IMR-90 (cell line): ENCODE measurements at regions not wholly inside any gene's neighbourhood (a gene's known extent, or its start where the extent isn't known, plus 50 kb on each side); places are given as distances from the start of the nearest gene placed in this dataset.

Experiments
- ATAC-seq: fragments of 200-7000 bp; cut with Tn5 transposase; 2 replicates; pipeline ENCODE4 v1.9.1; 2020; ENCODE audit warnings: low read depth, mild to moderate bottlenecking, moderate library complexity
- BruUV-seq: library from RNA; stranded (reverse); fragments of 400-500 nt; replicated peaks from 2 replicates; lab custom pipeline; 2021; lab: Mats Ljungman, UMichigan
- CTCF ChIA-PET: fragments of 300-600 bp; formaldehyde crosslinking; extraction: SDS; loops from one replicate; lab custom pipeline; 2021; ENCODE audit warnings: antibody characterized with exemption; lab: Yijun Ruan, JAX
- POLR2A ChIA-PET: fragments of 300-600 bp; sonication (Branson Sonifier 250); formaldehyde crosslinking; loops from one replicate; lab custom pipeline; 2022; ENCODE audit warnings: antibody characterized with exemption; ENCODE audit not compliant: unreplicated experiment; lab: Charles Lee
- DNase-seq: peaks from one replicate; pipeline ENCODE4 v3.0.0; 2013
- H2AFZ ChIP-seq: replicated peaks from 2 replicates; pipeline ENCODE3; 2013; ENCODE audit warnings: low read length, mild to moderate bottlenecking; ENCODE audit not compliant: poor library complexity
- H2AK5ac ChIP-seq: 2 replicates; pipeline ENCODE4 v1.6.1; 2013; ENCODE audit warnings: low read depth, low read length, inconsistent platforms
- H2AK9ac ChIP-seq: replicated peaks from 2 replicates; pipeline ENCODE3; 2013; ENCODE audit warnings: mild to moderate bottlenecking, low read depth, low read length, moderate library complexity; ENCODE audit not compliant: poor library complexity
- H2BK120ac ChIP-seq: 2 replicates; pipeline ENCODE4 v1.6.1; 2013; ENCODE audit warnings: low read depth, low read length, inconsistent platforms
- H2BK15ac ChIP-seq: 3 replicates; pipeline ENCODE4 v1.6.1; 2013; ENCODE audit warnings: low read depth, low read length, inconsistent platforms
- H2BK20ac ChIP-seq: 2 replicates; pipeline ENCODE4 v1.6.1; 2013; ENCODE audit warnings: low read depth, mild to moderate bottlenecking, inconsistent platforms, low read length, moderate library complexity
- H2BK5ac ChIP-seq: 2 replicates; pipeline ENCODE4 v1.6.1; 2013; ENCODE audit warnings: mild to moderate bottlenecking, low read depth, low read length, inconsistent platforms; ENCODE audit not compliant: poor library complexity, severe bottlenecking
- H3K14ac ChIP-seq: replicated peaks from 2 replicates; pipeline ENCODE4 v1.6.1; 2013; ENCODE audit warnings: low read depth, low read length, inconsistent platforms
- H3K18ac ChIP-seq: 2 replicates; pipeline ENCODE4 v1.6.1; 2013; ENCODE audit warnings: low read depth, low read length, control low read depth
- H3K23ac ChIP-seq: 2 replicates; pipeline ENCODE4 v1.6.1; 2013; ENCODE audit warnings: low read depth, low read length, inconsistent platforms
- H3K27ac ChIP-seq: 2 replicates; pipeline ENCODE4 v1.5.1; 2013; ENCODE audit warnings: mild to moderate bottlenecking, control low read depth, low read length; ENCODE audit not compliant: insufficient read depth
- H3K27me3 ChIP-seq: 2 replicates; pipeline ENCODE4 v1.6.1; 2013; ENCODE audit warnings: low read length; ENCODE audit not compliant: control insufficient read depth, insufficient read depth
- H3K36me3 ChIP-seq: 2 replicates; pipeline ENCODE4 v1.6.1; 2013; ENCODE audit warnings: low read length, mixed read lengths; ENCODE audit not compliant: control insufficient read depth, insufficient read depth
- H3K4ac ChIP-seq: 2 replicates; pipeline ENCODE4 v1.6.1; 2013; ENCODE audit warnings: low read depth, low read length, inconsistent platforms
- H3K4me1 ChIP-seq: 2 replicates; pipeline ENCODE4 v1.6.1; 2013; ENCODE audit warnings: low read length, mixed read lengths; ENCODE audit not compliant: control insufficient read depth, insufficient read depth
- H3K4me2 ChIP-seq: 2 replicates; pipeline ENCODE4 v1.6.1; 2013; ENCODE audit warnings: low read depth, mild to moderate bottlenecking, control low read depth, low read length, moderate library complexity
- H3K4me3 ChIP-seq: 2 replicates; pipeline ENCODE4 v1.5.1; 2013; ENCODE audit warnings: low read depth, mild to moderate bottlenecking, control low read depth, low read length, moderate library complexity; ENCODE audit not compliant: insufficient read depth
- H3K56ac ChIP-seq: 2 replicates; pipeline ENCODE4 v1.6.1; 2013; ENCODE audit warnings: low read length, inconsistent platforms; ENCODE audit not compliant: insufficient read depth; ENCODE audit errors: extremely low read depth
- H3K79me1 ChIP-seq, 2 experiments: 2 replicates each; pipeline ENCODE4 v1.6.1; 2013; ENCODE audit warnings: low read length in 2 of 2, inconsistent platforms in 1 of 2, low read depth in 1 of 2
- H3K9ac ChIP-seq: 2 replicates; pipeline ENCODE4 v1.6.1; 2013; ENCODE audit warnings: low read depth, low read length, control low read depth
- H3K9me1 ChIP-seq: 2 replicates; pipeline ENCODE4 v1.6.1; 2013; ENCODE audit warnings: low read length, inconsistent platforms; ENCODE audit not compliant: insufficient read depth
- H3K9me3 ChIP-seq: 2 replicates; pipeline ENCODE4 v1.6.1; 2013; ENCODE audit warnings: low read length; ENCODE audit not compliant: control insufficient read depth, insufficient read depth
- H4K20me1 ChIP-seq: 2 replicates; pipeline ENCODE4 v1.6.1; 2013; ENCODE audit warnings: low read length, inconsistent platforms; ENCODE audit not compliant: insufficient read depth
- H4K5ac ChIP-seq: 2 replicates; pipeline ENCODE4 v1.6.1; 2013; ENCODE audit warnings: mild to moderate bottlenecking, low read depth, low read length, control low read depth
- H4K8ac ChIP-seq, 2 experiments: 2 replicates each; pipeline ENCODE4 v1.6.1; 2013; ENCODE audit warnings: low read depth in 2 of 2, low read length in 2 of 2, control low read depth in 1 of 2, inconsistent platforms in 1 of 2
- H4K91ac ChIP-seq: 2 replicates; pipeline ENCODE4 v1.6.1; 2013; ENCODE audit warnings: low read depth, low read length, inconsistent platforms; ENCODE audit not compliant: insufficient read depth
- POLR2A ChIP-seq: IDR thresholded peaks from 2 replicates; pipeline ENCODE4 v1.6.1; 2012; ENCODE audit warnings: mild to moderate bottlenecking, low read depth, low read length
- WGBS, 2 experiments: methylation state at CpG; one replicate each; pipeline versions ENCODE4 v1.1.5 to v1.1.7; 2013; ENCODE audit warnings: missing lambda C conversion rate in 2 of 2; ENCODE audit not compliant: insufficient read length in 1 of 2; ENCODE audit errors: extremely low coverage in 2 of 2; 5-methylcytosine and 5-hydroxymethylcytosine counted together
- dilution Hi-C: fragments of 300-500 bp; cut with HindIII; formaldehyde crosslinking; loops from one replicate; pipeline ENCODE4 v1.14.3; 2018; ENCODE audit warnings: low sequenced_read_pairs; ENCODE audit not compliant: unreplicated experiment
- in situ Hi-C: fragments of 300-500 bp; cut with MboI; formaldehyde crosslinking; loops from 3 replicates; pipeline ENCODE4 v1.14.3; 2019; ENCODE audit warnings: low sequenced_read_pairs, inconsistent platforms, mixed read lengths
- intact Hi-C: fragments of 100-400 bp; cut with micrococcal nuclease; formaldehyde crosslinking; loops from 2 replicates; pipeline ENCODE4 v1.10.0; 2022

GRCh38 chr2:8259841-8260178 lies 422.0 kb upstream of the ID2 start:
- no peaks in the 10 kb centered on the region for H3K9me3 ChIP-seq
- CTCF ChIA-PET = no interaction called here
- no peak overlapping the region for H2AK5ac ChIP-seq
- in situ Hi-C loops (no loop called here), dilution Hi-C loops (no loop called here), intact Hi-C loops (no loop called here)
- no peak overlapping the region for H3K56ac ChIP-seq
- H2BK15ac ChIP-seq = no peak overlapping the region
- H2AFZ ChIP-seq = no peak overlapping the region
- H3K27me3 ChIP-seq = peaks cover 9% of the 10 kb centered on the region
- no peak overlapping the region for H3K4me2 ChIP-seq
- no peak overlapping the region for H4K8ac ChIP-seq
- H3K9me1 ChIP-seq = no peaks in the 10 kb centered on the region
- no peak overlapping the region for H2BK5ac ChIP-seq
- no peaks in the 10 kb centered on the region for H3K4me1 ChIP-seq
- no peak overlapping the region for H2BK120ac ChIP-seq
- no peak overlapping the region for H4K5ac ChIP-seq
- ATAC-seq (no peak), DNase-seq (no peak)
- H4K20me1 ChIP-seq = no peaks in the 10 kb centered on the region
- no CpG with 5 or more reads among the region's 5 CpGs for WGBS, 2 experiments
- no TSS peak for BruUV-seq
- POLR2A ChIA-PET = no interaction called here
- no peak overlapping the region for H3K4me3 ChIP-seq
- no peak overlapping the region for H2AK9ac ChIP-seq
- no peaks in the 10 kb centered on the region for H3K79me1 ChIP-seq
- no peak overlapping the region for H3K18ac ChIP-seq
- TF ChIP-seq POLR2A = no peak
- no peak overlapping the region for H3K23ac ChIP-seq
- H4K91ac ChIP-seq = no peak overlapping the region
- H2BK20ac ChIP-seq = no peak overlapping the region
- no peak overlapping the region for H3K4ac ChIP-seq
- no peaks in the 10 kb centered on the region for H3K36me3 ChIP-seq
- no peak overlapping the region for H3K14ac ChIP-seq
- H3K9ac ChIP-seq = no peak overlapping the region
- H3K27ac ChIP-seq = no peak overlapping the region
